Kidney (tissue), 13 donors: ENCODE measurements at regions not wholly inside any gene's neighbourhood (a gene's known extent, or its start where the extent isn't known, plus 50 kb on each side); places are given as distances from the start of the nearest gene placed in this dataset.
"Not testable (repeated sequence)": the region's sequence is repeated elsewhere in the genome, so short reads cannot be mapped to it uniquely, and the experiment has no call there.

Source experiments
- DNase-seq, 5 donors: peaks; one replicate each; pipeline ENCODE4 v3.0.0-alpha.2; 2013 to 2020
- FAIRE-seq: peaks from 2 replicates; lab custom pipeline; 2012; peaks lifted over from hg19 to GRCh38; lab: Jason Lieb, UNC
- H3K27ac ChIP-seq, 2 donors: one replicate each; pipeline ENCODE4 v1.7.0; 2013; ENCODE audit warnings: low read depth in 2 of 2, low read length in 2 of 2, inconsistent platforms in 1 of 2
- H3K27me3 ChIP-seq: one replicate; pipeline ENCODE4 v1.7.1; 2013; ENCODE audit warnings: low read length, inconsistent platforms; ENCODE audit not compliant: control insufficient read depth, insufficient read depth
- H3K36me3 ChIP-seq, 3 donors: one replicate each; pipeline versions ENCODE4 v1.7.0 to v1.7.1; 2013; ENCODE audit warnings: low read length in 3 of 3, control low read depth in 1 of 3, inconsistent platforms in 1 of 3; ENCODE audit not compliant: insufficient read depth in 3 of 3, control insufficient read depth in 2 of 3
- H3K4me1 ChIP-seq, 3 donors: one replicate each; pipeline versions ENCODE4 v1.7.0 to v1.7.1; 2013; ENCODE audit warnings: low read length in 3 of 3, inconsistent platforms in 1 of 3, low read depth in 1 of 3; ENCODE audit not compliant: control insufficient read depth in 2 of 3, insufficient read depth in 2 of 3
- H3K4me3 ChIP-seq, 3 donors: one replicate each; pipeline versions ENCODE4 v1.7.0 to v1.8.1; 2013; ENCODE audit warnings: low read length in 3 of 3, control low read depth in 1 of 3, inconsistent platforms in 1 of 3
- H3K9ac ChIP-seq, 3 donors: one replicate each; pipeline versions ENCODE4 v1.7.0 to v1.7.1; 2013; ENCODE audit warnings: low read length in 3 of 3, control low read depth in 1 of 3, inconsistent platforms in 1 of 3
- H3K9me3 ChIP-seq, 3 donors: one replicate each; pipeline versions ENCODE4 v1.7.0 to v1.7.1; 2013; ENCODE audit warnings: low read length in 3 of 3, control low read depth in 1 of 3, inconsistent platforms in 1 of 3; ENCODE audit not compliant: control insufficient read depth in 2 of 3, insufficient read depth in 1 of 3
- intact Hi-C: fragments of 100-400 bp; cut with DNase I; formaldehyde crosslinking; loops from one replicate; pipeline ENCODE4 v1.11.1; 2022
- TF ChIP-seq, protein P1 (sequence below): IDR thresholded peaks from 3 replicates; pipeline ENCODE4 v1.5.1; 2012; ENCODE audit warnings: mild to moderate bottlenecking, moderate library complexity, borderline replicate concordance; ENCODE audit not compliant: insufficient read depth; ENCODE audit errors: extremely low read depth
- donor health status: control.
- donor health status: control.
- donor health status: control.
- donor health status: control.
- donor health status: control.
- donor health status: DM: yes; HTN: yes; CAD: no.
- donor health status: Normal renal cell carcinoma (clear cell type).

DNA sequence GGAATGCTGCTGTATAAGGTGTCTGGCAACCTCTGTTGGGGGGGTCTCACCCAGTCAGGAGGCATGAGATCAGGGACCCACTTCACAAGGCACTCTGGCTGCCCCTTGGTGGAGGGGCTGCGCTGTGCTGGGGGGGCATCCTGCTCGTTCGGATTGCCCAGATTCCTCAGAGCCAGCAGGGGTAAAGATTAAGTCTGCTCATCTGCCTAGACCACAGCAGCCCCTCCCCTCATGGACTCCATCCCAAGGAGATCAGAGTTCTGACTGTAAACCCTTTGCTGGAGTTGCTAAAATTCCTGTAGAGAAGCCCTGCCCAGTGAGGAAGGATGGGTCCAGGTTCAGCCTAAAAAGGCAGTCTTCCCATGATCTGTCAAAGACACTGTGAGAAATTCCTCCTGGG lies 262.0 kb upstream of the C9orf72 start:
- H3K27ac ChIP-seq: no peak overlapping the region
- H3K27me3 ChIP-seq: no peaks in the 10 kb centered on the region
- no peak overlapping the region for H3K9ac ChIP-seq
- H3K4me1 ChIP-seq: no peaks in the 10 kb centered on the region
- intact Hi-C loops: no loop called here
- DNase-seq: no peak
- H3K36me3 ChIP-seq: no peaks in the 10 kb centered on the region
- TF ChIP-seq, protein P1, sequence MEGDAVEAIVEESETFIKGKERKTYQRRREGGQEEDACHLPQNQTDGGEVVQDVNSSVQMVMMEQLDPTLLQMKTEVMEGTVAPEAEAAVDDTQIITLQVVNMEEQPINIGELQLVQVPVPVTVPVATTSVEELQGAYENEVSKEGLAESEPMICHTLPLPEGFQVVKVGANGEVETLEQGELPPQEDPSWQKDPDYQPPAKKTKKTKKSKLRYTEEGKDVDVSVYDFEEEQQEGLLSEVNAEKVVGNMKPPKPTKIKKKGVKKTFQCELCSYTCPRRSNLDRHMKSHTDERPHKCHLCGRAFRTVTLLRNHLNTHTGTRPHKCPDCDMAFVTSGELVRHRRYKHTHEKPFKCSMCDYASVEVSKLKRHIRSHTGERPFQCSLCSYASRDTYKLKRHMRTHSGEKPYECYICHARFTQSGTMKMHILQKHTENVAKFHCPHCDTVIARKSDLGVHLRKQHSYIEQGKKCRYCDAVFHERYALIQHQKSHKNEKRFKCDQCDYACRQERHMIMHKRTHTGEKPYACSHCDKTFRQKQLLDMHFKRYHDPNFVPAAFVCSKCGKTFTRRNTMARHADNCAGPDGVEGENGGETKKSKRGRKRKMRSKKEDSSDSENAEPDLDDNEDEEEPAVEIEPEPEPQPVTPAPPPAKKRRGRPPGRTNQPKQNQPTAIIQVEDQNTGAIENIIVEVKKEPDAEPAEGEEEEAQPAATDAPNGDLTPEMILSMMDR: no peak
- H3K4me3 ChIP-seq: no peak overlapping the region
- no peak for FAIRE-seq
- H3K9me3 ChIP-seq: no peaks in the 10 kb centered on the region

DNA sequence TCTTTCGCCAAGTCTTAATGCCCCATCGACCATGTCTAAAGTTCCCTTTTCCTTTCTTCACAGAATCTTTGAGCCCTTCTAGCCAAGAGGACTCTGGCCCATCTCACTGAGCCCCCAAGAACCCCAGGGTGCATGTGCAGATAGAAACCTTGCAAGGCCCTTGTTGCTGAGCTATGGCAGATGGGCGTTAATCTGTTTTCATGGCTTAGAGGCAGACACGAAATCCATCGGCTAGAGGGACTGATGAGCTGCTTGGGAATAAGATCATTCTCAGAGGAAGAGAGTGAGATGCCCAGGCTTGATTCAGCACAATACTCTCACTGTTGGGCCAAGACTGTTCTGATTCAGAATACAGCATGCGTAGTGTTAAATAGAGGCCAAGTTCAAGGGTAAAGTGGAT lies 262.5 kb upstream of the C9orf72 start:
- no peak overlapping the region for H3K4me3 ChIP-seq
- no peaks in the 10 kb centered on the region for H3K27me3 ChIP-seq
- FAIRE-seq: no peak
- H3K9ac ChIP-seq: no peak overlapping the region
- no peak for DNase-seq
- no peak overlapping the region for H3K27ac ChIP-seq
- H3K9me3 ChIP-seq: no peaks in the 10 kb centered on the region
- TF ChIP-seq, protein P1: no peak
- intact Hi-C loops: no loop called here
- H3K4me1 ChIP-seq: no peaks in the 10 kb centered on the region
- no peaks in the 10 kb centered on the region for H3K36me3 ChIP-seq

DNA sequence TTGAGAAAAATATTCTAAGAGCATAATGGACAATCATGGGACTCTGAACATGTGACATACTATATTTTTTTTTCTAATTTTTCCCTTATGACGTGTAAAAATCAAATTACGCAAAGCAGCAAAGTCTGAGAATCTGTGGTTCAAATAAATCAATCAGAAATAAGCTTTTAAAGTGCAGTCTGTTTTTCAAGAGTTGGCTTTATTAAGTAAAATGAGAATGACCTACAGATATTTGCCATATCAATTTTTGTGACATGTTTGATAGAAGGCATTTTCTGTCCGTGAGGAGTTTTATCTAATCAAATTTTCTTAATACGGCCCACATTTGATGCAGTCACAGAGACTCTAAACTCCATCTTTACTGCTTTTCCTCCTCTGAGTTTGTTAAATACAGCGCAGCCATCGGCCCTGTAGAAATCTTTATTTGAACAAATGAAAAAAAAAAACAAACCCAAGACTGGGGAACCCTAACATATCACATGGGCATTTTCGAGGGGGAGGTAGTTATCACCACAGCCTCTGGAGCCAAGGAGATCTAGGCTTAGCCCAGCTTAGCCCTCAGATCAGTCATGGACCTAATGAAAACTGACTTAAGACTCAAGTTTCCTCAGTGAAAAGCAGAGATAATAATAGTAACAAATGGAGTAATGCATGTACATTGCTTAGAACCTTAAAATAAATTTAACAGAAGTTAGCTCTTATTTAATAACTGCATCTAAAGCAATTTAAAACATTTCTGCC lies 263.6 kb upstream of the C9orf72 start:
- H3K4me1 ChIP-seq: no peaks in the 10 kb centered on the region
- H3K9ac ChIP-seq: no peak overlapping the region
- no peak overlapping the region for H3K27ac ChIP-seq
- H3K9me3 ChIP-seq: no peaks in the 10 kb centered on the region
- TF ChIP-seq, protein P1: no peak
- DNase-seq (no peak), FAIRE-seq (no peak)
- H3K4me3 ChIP-seq: no peak overlapping the region
- intact Hi-C loops: no loop called here
- H3K36me3 ChIP-seq: no peaks in the 10 kb centered on the region
- H3K27me3 ChIP-seq: no peaks in the 10 kb centered on the region

DNA sequence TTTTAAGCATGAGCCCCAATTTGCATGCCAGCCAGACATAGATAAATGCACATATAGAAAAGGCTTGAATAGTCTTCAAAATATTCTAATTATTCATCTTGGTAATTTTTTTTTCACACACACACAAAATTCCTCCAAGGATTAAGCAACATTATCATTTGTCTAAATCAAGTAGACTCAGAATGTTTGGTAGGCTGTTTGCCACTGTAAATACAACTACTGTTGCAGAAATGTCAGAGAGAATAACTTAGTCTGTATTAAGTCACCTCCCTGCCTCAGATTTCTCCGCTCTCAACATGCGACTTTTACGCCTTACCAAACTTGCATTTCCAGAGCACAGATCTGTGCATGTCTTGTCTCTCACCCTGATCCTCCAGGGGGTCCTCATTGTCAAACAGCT lies 265.6 kb upstream of the C9orf72 start:
- intact Hi-C loops: no loop called here
- FAIRE-seq: no peak

DNA sequence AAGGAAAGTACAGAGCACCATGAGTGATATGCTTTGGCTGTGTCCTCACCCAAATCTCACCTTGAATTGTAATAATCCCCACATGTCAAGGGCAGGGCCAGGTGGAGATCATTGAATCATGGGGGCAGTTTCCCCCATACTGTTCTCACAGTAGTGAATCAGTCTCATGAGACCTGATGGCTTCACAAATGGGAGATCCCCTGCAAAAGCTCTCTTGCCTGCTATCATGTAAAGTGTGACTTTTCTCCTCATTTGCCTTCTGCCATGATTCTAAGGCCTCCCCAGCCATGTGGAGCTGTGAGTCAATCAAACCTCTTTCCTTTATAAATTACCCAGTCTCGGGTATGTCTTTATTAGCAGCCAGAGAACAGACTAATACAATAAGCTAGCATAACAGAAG lies 266.5 kb upstream of the C9orf72 start:
- H3K9ac ChIP-seq, H3K27ac ChIP-seq, H3K27me3 ChIP-seq, DNase-seq, intact Hi-C loops, FAIRE-seq, H3K9me3 ChIP-seq, H3K4me3 ChIP-seq, H3K4me1 ChIP-seq, H3K36me3 ChIP-seq: not testable (repeated sequence)

More for the DNA sequence above, 265.6 kb upstream of the C9orf72 start:
- Histone ChIP-seq H3K36me3 (no peaks in the 10 kb centered on the region), H3K27me3 (no peaks in the 10 kb centered on the region), H3K9me3 (no peaks in the 10 kb centered on the region), H3K4me3 (no peak overlapping the region), H3K4me1 (no peaks in the 10 kb centered on the region), H3K27ac (no peak overlapping the region), H3K9ac (no peak overlapping the region)
- no peak for DNase-seq
- TF ChIP-seq, protein P1: no peak
